HS-27A (cell line): ENCODE measurements at regions not wholly inside any gene's neighbourhood (a gene's known extent, or its start where the extent isn't known, plus 50 kb on each side); places are given as distances from the start of the nearest gene placed in this dataset.

Experiments used
- DNase-seq: peaks from one replicate; pipeline ENCODE4 v3.0.0-alpha.2; 2012; ENCODE audit warnings: low read depth, missing footprints

- no peak for DNase-seq
These were observed 84.9 kb upstream of the BCOR start for GRCh38 chrX:40182615-40183014.

- DNase-seq = no peak
These were observed 84.3 kb upstream of the BCOR start for GRCh38 chrX:40182095-40182494.

GRCh38 chrX:40179283-40179682 lies 81.5 kb upstream of the BCOR start:
- no peak for DNase-seq

DNA sequence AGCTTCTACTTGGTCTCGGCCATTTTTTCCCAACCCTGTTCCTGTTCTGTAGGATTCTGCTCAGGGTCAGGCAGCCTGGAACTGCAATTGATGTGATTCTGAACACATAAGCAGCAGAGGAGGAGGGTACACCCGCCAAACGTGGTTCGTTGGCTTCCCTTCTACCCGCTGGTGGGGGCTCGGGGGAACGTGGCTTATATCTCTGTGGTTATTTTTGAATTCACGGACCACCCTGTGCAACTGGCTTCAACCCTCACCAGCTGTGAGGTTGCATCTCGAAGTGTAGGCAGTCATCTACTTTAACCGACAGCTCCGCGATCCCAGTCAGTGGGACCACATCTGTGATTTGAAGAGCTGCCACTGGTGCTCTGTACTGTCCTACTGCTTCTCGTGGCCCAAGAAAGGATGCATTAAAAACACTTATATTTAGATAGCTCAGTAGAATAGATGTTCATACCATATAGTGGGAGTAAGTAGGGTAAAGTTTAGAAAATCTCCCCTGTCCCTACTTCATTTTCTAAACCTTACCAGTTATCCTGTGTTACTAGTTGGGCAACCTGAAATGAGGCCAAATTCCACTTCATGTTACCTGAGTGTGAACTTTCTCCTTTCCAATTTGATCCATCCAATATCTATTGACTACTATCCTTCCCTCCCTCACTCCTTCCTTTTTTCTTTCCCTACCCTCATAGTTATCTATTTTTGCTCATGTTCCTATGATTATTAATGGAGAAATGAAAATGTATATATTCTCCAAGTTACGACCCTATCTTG lies 80.4 kb upstream of the BCOR start:
- no peak for DNase-seq

GRCh38 chrX:40177489-40177888 lies 79.7 kb upstream of the BCOR start:
- DNase-seq = no peak

GRCh38 chrX:40177117-40177430 lies 79.3 kb upstream of the BCOR start:
- DNase-seq = no peak

GRCh38 chrX:40176351-40177116 lies 78.8 kb upstream of the BCOR start:
- DNase-seq = no peak

DNA sequence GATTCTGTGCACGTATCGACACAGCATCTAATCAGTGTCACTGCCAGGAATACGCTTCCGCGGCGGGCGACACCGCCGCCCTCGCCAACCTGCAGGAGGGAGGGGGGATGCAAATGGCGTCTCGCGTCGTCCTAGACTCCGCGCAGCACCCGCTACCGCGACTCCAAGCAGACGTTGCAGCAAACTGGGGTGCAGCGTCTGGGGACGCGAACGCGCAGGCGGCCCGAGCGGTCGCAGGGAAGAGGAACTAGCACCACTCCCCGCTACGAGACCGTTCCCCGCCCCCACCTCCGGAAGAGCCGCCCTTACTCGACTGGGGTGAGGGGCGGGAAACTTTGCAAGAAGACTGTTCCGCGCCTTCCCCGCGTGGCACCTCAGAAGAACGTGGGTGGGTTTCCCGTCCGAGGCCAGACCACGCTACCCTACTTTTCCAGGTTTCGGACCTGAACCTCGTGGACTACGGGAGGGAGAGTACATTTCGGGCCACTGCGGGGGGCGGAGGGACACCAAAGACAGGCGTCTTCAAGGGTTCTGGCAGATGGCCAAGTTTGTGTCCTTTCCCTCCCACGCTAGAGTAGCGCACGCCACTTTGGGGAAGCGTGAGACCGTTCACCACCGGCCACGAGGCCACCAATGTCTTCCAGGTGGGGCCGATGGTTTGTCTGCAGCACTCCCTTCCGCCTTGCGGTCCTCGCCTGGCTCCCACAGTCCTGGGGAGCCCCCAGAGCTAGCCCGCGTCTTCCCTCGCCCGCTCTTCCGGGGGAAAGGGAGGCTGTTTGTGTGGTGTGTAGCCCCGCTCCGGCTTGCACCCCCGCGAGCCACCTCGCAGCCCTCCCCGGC lies 78.0 kb upstream of the BCOR start:
- DNase-seq = no peak

DNA sequence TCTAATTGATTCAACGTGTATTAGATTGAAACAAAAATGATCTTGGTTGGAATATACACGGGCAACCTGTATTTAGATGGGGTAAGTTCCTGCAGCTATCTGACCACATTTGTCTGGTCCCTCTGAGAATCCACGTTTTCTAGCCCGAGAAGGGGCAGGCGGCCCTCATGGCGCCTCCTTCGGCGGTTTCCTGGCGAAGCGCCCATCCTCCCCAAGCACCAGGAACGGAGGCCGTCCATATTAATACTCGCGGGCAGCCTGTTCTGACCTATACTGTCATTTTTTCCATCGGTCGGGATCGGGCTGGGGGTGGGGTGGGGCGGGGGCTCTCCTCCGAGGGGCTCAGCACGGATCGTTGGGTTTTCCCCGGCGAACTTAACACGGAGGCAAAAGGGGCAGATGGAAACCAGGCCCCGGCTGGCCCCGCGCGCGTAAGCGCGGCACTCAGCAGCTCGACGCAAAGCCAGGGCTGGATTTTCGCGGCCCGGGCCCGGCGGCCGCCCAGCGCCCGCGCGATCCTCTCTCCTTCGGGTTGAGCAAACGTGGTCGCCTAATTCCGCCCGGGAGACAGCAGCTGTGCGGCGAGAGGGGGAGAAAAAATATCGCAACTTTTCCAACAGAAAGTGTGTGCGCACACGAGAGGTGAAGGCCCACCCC lies 77.2 kb upstream of the BCOR start:
- no peak for DNase-seq

DNA sequence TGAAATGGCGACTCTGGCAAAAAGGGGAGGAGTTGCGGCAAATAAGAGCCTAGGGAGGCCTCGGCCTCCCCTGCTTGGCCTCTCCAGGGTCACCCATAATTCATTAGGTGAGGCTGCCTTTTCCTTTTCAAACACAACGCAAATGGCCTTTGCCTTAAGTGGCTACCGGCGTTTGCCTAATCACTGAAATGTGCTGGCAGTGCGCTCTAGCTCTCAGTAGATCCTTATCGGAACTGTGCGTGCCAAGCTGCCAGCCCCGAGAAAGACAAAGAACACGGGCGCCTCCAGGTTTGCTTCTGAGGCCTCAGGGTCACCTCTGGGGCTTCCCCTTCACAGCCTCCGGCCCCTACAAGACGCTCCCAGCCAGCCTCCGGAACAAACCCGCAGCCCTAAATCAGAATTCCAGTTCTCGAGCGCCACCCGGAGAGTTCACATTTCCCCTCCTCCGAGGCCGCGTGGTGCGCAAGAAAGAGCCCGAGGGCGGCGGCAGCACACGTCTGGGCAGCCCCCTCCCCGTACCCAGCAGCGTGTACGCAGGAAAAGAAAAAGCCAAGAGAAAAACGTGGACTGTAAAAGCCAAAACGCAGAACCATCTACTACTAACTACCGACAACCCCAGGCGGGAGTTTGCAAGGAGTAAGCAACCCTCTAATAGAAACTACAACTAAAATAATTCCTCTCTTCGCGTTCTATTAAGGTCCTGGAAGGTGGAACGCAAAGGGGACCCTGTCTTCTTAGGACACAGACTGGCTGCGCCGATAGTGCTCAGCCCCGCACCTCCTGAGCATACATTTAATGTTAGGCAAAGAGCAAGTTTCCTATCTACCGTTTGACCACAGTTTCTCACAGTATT lies 76.5 kb upstream of the BCOR start:
- no peak for DNase-seq

DNA sequence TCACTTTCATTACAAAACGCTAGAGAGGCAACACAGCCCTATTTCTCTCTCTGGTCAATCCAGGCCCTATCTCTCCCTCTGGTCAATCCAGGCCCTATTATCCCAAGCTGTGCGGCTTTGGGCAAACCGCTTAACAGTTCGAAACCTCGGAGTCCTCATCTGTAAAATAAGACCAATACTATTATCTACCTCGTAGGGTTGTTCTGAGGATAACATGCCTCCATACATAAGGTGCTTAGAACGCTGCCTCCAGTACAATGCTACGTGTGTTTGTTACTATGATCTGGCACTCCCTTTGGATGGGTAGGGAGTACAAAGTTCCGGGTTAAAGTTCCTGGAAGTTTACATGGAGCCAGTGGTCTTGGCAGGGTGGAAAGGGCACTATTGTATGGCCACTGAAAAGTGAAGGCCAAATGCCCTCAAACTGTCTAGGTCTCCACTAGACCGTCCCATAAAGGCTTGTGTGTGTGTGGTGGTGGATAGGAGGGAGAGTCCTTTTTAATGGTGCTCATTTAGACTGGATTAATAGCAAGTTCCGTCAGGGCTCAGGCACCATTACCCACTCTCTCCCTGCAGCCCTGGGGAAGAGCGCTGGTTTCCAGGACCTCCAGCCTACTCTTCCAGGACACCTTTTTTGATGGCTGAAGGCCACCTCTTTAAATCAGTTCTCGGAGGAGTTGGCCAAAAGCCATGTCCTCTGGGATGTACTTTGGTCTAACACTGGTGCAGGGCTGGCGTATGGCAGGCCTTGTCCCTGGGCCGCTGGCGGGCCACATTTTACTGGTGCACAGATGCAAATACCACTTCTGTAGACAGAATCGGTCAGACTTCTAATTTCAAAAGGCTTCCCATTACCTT lies 75.6 kb upstream of the BCOR start:
- DNase-seq = no peak

DNA sequence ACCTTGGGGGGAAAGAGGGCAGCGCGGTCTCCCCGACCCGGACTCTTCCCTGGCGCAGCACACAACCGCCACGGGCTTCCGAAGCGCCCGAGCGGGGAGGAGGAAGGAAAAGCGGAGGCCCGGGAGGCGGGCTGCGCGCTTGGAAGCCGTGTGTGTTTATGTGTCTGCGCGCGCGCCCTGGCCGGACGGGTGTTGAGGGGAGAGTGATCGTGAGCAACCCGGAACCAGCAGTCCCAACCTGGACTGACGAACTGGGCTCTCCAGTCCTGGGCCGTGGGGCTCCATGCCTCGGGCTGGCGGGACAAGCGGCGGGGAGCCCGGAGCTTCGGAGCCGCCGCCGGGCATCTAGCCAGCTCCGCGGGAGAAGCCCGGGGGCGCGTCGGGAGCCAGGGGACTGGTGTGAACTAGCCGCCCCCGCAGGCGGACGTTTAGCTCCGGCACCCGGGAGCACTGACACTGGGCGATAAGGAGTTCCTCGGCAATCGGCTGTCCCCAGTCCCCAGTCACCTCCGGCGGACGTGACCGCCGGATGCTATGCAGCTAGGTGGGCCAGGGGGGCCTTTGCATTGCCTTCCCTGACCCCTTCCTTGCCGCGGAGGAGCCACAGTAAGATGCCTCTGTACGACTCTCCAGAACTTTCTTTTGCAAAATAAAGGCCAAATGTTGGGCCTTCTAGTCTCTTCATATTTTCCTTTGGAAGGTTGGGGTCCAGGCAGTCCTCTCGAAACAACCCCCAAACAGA lies 74.8 kb upstream of the BCOR start:
- no peak for DNase-seq

DNA sequence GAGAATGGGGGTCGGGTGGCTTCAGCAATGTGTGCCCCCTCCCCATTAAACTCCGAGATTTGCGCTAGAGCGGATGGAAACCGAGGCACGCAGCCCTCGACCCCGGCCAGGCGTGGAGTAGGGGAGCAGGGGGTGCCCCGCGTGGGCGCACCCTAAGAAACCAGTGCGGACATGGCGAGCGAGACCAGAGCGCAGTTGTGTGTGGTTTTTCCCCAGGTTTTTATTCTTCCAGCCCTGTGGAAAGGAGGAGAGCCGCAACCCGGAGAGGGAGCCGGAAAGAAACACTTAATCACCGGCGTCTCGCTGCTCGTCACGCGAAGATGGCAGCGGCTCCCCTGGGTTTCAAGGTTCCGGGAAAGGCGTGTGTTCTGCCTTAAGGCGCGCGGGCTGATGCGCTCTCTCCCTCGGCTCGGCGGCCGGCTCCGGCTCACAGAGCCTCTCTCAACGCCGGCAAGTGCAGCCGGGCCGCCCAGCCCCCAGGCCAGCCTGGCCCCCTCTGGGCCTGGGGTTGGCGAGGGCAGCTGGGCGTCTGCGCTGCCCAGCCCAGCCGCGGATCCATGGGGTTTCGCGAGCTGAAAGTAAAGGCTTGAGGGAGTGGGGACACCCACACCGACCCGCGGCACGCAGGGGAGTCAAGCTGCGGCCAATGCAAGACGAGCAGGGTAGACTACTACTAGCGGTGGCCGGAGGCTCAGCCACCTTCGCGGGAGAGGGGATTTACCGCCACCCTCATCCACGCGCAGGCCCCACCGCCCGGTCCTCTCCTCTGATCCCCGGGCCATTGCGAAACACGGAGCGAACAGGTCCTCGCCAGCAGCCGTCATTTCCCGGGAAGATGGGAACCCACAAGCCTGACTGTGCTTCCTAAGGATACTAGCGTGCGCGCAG lies 74.0 kb upstream of the BCOR start:
- no peak for DNase-seq

- DNase-seq = no peak
These were observed 73.2 kb upstream of the BCOR start for GRCh38 chrX:40170830-40171512.

GRCh38 chrX:40169193-40170101 lies 71.7 kb upstream of the BCOR start:
- DNase-seq = no peak

- DNase-seq = no peak
These were observed 70.8 kb upstream of the BCOR start for GRCh38 chrX:40168480-40169011.
